HG03060 (cell line): ENCODE measurements at regions not wholly inside any gene's neighbourhood (a gene's known extent, or its start where the extent isn't known, plus 50 kb on each side); places are given as distances from the start of the nearest gene placed in this dataset.

ENCODE experiments used
- ATAC-seq: cut with Tn5 transposase; IDR thresholded peaks from one replicate; pipeline ENCODE4 v1.9.1; 2021; ENCODE audit warnings: low read depth, moderate number of reproducible peaks; ENCODE audit not compliant: unreplicated experiment

DNA sequence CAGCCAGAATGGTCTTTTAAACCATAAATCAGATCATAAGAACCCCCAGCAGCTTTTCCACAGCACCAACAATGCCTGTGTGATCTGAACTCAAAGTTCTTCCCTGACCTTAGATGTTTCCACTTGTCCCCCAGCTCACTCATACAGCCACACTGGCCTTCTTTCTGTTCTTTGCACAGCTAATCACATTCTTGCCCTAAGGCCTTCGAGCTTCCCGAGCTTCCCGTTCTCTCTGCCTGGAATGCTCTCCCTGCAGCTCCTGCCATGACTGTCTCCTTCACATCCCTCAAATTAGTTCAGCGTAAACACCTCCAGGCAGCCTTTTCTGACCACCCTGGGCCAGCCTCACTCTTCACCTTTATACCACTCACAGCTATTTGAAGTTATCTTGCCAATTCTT is 166.8 kb upstream of the NFE2L3 start:
- no peak for ATAC-seq

DNA sequence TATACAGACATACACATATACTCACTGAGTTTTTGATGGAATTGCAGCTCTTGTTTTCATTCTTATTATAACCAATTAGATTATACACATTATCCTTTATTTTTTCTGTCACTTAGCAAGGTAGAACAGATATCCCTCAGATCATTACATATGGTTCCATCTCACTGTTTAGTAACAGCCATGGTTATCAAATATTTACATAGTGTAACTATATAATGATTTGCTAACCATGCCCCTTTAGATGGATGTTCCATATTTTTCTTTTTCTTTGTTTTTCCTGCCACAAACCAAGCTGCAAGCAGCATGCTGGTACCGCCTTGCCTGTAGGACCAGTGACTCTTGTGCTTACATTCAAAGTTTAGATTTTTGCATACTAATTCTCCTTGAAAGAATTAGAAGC is 163.4 kb upstream of the NFE2L3 start:
- ATAC-seq = no peak

DNA sequence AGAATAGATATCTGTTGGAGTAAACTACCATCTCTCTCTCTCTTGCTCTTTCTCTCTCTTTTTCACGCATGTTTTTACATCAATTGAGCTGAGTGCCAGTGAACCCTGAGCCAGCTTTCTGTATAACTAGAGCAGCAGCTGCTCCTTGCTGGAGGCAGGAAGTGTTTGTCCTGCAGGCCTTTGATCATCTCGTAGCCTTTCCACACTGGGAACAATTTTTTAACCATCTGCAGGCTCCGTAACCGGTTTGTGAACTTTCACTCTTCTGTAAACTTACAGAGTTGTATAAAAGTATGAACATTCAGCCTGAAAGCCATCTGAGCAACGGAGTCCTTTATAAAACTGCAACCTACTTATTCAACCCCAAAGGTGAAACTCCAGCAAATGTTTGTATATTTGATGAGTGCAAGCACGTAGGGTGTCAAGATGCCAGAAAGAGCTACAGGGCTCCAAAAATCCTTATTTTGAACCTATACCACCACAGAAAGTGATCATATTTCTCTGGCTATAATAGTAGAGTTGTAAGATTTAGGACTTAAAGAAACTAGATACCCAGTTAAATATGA is 162.8 kb upstream of the NFE2L3 start:
- no peak for ATAC-seq

DNA sequence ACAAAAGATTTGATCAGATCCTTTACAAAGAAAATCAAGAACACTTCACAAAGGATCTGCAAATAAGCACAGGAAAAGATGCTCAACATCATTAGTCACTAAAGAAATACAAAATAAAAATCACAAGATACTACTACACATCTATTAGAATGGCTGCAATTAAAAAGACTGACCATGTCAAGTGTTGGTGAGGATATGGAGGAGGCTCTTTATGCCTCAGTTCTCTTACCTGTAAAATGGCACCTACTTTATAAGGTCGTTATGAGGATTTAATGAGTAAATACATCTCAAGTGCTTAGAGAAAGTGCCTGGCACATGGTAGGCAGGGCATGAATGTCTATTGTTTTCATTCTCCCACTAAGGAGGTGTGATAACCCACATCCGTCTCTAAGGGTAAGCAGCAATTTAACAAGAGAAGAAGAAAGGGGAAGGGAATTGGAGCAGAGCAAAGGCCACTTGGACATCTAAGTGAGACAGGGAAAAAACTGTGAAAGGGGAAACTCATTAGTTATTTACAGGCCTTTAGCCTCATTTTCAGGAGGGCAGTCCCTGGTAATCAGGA is 157.5 kb upstream of the NFE2L3 start:
- no peak for ATAC-seq

DNA sequence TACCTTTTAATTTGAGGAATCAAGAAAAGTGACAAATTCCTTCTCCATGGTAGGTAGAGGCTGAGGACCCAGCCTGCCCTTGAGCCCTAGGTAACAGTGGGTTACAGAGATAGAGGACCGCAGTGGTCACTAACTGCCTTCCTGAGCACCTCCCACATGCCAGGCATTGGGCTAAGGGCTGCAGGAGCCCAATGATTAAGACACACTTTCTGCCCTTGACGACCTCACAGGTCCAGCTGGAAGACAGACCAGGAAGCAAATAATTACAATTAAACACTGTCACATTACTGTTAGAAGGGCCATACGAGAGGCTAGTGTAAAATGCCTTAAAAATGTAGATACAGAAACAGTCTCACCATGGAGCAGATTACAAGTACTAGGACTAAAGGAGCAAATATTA is 156.8 kb upstream of the NFE2L3 start:
- ATAC-seq = no peak

DNA sequence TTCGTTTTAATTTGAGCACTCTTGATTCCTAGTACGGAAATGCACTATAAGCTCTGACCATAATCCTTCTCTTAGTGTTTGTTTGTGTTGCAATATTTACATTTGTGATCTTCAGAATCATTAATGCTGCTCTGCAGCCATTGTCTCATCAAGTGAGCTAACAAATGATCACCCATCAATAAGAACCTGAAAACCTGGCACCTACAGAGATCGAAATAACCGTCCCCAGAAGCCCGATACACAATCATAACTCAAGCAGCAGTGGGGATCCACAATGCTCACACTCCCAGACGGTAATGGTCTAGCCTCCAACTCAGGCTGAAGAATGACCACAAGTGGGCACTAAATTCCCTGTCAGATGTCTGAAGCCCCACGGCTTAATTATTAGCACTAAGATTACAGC is 156.0 kb upstream of the NFE2L3 start:
- ATAC-seq = no peak

DNA sequence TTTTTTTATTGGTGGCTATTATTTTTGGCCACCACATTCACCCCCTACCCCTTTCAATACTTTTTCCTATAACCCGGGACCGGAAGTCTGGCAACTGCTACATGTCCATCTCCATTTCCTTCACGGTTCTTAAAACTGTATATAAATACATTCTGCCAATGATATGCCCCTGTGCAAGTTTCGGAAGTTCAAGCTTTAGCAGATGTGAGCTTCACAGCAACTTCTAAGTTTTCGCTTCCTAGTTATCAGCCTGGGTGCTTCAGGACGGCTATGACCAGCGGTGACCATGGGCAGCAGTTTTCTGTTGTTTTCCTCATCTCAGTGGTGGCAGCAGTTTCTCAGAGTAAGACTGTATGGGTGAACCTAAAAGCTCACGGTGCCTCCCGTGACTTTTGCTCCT is 153.5 kb upstream of the NFE2L3 start:
- no peak for ATAC-seq

DNA sequence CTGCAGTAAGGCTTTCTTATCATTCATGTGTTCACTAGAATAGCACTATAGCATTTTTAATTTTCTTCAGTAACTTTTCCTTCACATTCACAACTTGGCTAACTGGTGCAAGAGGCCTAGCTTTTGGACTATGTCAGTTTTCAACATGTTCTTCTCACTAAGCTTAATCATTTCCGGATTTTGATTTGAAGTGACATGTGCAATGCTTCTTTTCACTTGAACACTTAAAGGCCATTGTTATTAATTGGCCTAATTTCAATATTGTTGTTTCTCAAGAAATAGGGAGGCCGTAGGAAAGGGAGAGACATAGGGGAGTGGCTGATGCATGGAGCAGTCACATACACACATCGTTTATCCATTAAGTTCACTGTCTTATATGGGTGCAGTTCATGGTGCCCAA is 151.2 kb upstream of the NFE2L3 start:
- no peak for ATAC-seq

DNA sequence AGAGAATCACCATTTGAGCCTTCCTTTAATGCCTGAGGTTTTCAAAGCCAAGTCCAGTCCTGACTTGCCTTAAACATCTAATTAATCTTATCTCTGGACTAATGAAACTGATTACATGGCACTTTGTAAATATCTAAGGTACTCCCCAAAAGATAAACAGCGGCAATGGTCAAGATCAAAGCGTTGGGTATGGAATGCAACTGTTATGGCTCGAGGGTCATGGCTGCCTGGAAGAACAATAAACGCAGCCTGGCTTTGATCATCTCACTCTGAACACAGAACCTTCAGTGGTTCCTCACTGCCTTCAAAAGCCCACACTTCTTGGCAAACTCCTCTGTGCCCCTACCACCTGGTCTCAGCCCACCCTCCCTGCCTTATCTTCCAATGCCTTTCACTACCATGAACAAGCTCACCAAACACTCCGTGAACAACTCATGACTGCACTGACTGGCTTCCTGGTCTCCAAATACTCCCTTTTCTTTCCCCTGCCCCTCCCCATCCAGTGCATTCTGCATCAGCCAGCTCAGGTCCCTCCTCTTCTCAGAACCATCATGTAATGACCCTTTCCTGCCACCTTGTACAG is 150.2 kb upstream of the NFE2L3 start:
- ATAC-seq = no peak

DNA sequence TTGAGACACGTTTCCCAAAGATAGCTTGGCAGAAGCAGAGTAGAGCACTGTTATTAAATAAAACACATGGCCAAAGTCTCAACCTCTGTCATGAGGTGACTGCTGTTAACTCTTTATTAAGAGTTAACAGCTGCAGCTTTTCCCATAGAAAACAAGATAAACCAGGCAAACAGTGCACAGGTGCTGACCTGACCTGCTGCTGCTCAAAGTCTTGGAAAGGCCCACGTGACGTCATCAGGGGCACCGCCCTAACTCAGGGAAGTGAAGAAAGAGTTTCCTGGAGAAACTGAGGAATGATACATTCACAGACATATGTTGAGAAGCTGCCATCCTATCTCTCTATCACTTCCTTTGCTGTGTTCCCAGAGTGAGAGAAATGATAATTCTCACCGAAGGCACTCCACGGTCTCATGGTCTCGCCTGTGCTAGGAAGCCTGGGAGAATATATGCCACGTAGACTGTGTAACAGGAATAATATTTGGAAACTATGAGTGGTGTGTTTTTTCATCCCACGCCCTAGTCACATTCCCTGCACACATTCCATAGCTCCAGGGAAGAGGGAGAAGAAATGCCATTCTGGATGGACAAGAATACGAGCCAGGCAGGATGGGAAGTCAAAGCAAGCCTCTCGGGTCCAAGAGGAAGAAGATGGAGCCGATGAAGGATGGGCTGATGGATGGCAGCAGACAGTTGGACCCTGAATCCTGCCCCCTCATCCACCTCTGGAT is 146.2 kb upstream of the NFE2L3 start:
- no peak for ATAC-seq

DNA sequence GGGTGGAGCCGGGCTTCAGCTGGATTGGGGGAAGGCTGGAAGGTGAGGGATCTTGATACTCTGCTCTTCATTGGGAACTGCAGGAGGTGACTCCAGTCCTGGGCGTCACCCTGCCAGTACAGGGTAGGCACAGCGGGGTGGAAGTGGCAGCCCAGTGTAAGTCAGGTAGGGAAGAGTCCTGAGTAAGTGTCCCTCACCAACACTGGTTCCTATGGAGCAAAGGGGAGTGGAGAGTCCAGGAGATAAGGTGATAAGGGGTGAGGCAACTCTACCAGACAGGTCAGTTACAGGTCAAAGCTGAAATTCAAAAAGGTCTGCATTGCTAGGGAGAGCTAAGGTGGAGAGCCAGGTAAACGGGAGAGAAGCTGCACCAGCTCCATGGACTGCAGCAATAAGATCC is 145.6 kb upstream of the NFE2L3 start:
- no peak for ATAC-seq

DNA sequence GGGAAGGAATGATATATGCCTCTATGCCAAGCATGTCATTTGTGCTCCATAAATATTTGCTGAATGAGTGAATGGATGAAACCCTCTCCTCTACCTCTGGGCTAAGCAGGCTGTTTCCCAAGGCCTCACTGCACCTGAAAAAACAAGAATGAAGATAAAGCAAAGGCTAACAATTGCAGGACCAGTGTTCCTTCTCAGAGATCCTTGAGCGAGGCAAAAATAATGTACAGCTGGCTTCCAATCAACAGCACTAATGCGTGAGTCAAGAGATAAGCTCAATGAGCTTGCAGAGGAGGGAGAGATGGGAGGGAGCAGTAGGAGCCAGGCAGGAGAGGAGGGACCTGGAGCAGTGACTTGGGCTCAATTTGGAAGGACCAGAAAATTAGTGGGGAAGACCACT is 144.5 kb upstream of the NFE2L3 start:
- ATAC-seq = no peak

DNA sequence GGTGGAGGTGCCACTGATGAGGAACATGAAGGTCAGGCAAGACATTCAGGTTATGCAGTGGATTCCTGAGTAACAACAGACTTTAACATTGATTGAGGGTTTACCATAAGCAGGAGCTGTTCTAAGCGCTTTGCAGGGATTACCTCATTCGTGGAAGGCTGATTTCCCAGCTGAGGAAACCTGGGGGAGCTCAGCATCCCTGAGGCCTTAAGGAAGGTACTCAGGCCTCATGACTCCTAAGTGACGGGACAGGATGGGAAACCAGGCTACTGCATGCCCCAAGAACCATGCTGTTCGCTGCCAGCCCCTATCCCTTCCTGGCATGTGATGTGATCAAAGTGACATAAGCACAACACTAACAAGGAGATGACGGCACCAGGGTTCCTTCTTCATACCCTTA is 143.6 kb upstream of the NFE2L3 start:
- no peak for ATAC-seq

DNA sequence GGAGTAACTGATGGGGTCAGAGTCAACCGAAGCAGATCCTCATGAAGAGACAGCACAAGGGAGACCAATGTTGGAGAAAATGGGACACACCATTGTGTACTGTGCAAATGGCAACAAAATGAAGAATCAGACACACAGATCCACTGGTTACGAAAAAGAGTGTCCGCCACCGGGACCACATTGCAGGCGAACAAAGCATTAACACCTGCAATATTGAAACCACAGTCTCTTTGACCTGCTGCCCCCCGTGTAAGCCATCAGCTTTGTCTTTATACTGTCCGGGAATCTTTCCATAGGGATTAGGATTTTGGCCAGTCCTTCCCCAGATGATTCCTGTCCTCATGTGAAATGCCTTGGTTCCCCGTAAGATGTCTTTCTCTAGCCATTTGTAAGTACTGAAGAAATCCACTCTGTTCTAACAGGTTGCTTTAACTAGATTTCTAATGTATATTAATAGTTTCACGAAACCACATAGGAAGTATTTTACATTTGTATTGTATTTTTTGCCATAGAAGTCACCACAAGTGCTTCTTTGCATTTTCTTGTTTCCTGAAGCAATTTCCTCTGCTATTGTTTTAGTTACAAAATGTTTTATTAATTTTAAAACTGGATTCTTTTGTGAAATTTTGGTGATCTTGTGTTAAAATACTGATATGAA is 140.8 kb upstream of the NFE2L3 start:
- no peak for ATAC-seq

DNA sequence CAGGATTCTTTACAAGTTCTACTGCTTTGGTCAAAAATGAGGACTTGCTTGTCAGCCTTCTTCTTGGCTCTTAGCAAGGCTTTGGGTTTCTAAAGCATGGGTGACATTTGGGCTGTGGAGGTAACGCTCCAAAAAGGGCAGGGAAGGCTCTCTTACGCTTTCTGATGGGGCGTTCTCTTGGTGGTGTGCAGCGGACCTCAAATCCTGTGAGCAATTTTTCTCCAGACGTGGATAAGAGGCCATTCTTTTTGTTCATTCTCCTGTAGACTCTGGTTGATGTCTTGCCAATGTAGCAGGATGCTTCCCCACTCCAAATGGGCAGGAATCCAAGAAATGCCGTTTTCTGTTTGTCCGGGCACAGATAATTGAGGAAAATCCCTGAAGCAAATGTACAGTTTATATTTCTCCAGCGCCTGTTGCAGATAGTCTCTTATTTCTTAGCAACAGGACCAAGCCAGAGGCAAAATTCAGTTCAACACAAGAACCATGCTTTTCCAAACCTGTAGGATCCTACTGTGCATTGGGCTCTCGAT is 138.4 kb upstream of the NFE2L3 start:
- ATAC-seq = no peak

DNA sequence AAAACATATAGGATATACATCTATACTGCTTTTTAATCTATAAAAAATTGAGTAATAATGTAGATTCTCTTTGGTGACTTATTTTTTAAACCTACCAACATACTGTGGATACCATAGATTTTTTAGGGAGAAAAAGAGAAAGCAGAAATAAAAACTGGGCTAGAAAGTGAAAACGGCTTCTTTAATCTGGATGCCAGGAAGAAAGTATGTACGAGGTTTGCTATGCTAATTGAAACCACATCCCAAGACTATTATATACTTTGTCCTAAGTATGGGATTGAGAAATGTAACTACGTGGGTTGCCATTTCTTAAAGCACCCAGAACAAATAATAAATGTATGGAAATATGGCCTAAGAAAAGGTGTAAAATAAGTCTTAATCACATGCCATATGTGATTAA is 129.0 kb upstream of the NFE2L3 start:
- no peak for ATAC-seq

DNA sequence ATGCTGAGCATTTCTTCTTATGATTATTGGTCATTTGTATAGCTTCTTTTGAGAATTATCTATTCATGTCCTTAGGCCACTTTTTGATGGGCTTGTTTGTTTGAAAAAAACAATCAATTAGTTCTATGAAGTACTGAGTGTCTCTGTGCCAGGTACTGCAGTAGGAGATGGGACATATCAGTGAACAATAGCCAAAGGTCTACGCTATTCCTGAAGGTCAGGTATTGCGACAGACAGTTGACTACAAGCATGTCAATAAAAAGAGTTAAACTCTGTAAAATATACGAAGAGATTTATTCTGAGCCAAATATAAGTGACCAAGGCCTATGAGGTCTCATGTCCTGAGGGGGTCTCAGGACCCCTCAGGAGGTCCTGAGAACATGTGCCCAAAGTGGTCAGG is 122.1 kb upstream of the NFE2L3 start:
- no peak for ATAC-seq

DNA sequence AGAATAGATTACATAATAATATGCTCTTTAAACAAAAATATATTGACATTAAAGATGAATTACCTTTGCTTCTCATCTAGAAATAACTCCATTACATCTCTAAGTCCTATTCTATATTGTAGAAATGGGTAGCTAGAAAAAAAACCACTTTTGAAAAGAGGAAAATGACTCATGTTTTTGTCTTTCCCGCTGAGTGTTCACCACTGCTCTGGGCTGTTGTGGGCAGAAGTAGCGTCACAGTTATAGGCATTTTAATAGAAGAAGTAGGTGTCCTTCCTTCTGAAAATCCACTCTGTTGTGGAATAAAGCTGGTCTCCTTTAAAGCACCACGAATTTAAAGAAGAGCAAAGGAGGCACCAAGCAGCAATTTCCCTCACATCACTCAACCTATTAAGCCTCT is 117.6 kb upstream of the NFE2L3 start:
- no peak for ATAC-seq

DNA sequence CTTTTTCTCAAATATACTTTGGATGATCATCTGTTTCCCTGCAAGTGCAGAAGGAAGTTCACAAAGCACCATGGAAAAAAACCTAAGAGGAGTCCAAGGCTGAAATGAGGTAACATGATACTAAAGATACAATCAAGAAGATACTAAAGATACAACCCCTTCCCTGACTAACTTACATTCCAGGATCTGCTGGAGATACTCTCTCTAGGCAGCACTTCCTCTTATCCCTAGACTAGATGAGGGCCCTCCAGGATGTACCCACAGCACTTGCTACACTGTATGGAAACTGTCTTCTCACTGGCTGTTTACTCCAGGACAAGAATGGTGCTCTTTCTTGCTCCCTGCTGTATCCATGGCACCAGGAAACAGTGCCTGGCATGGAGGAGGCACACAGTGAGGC is 116.4 kb upstream of the NFE2L3 start:
- no peak for ATAC-seq

DNA sequence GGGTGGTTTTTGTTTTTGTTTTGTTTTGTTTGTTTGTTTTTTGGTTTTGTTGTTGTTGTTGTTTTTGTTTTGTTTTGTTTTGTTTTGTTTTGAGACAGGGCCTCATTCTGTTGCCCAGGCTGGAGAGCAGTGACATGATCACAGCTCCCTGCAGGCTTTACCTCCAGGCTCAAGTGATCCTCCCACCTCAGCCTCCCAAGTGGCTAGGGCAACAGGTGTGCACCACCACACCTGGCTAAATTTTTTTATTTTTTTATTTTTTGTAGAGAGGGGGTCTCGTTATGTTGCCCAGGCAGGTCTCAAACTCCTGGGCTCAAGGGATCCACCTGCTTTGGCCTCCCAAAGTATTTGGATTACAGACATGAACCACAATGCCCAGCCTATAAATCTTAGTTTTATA is 115.9 kb upstream of the NFE2L3 start:
- no peak for ATAC-seq
